H9 (cell line): ENCODE measurements at regions not wholly inside any gene's neighbourhood (a gene's known extent, or its start where the extent isn't known, plus 50 kb on each side); places are given as distances from the start of the nearest gene placed in this dataset.

ENCODE experiments used
- DNase-seq: peaks from one replicate; pipeline ENCODE4 v3.0.0-alpha.2; 2017
- H2AFZ ChIP-seq: one replicate; pipeline ENCODE4 v1.6.1; 2013; ENCODE audit warnings: mild to moderate bottlenecking, low read length, control low read depth, moderate library complexity
- H2AK5ac ChIP-seq: 2 replicates; pipeline ENCODE4 v1.6.1; 2013; ENCODE audit warnings: low read length, control low read depth, mixed read lengths; ENCODE audit not compliant: insufficient read length
- H2BK120ac ChIP-seq: one replicate; pipeline ENCODE4 v1.6.1; 2013; ENCODE audit warnings: low read depth, mild to moderate bottlenecking, low read length, control low read depth, inconsistent platforms; ENCODE audit not compliant: poor library complexity, severe bottlenecking
- H2BK12ac ChIP-seq: 2 replicates; pipeline ENCODE4 v1.6.1; 2013; ENCODE audit warnings: low read length, control low read depth, mixed read lengths, low read depth; ENCODE audit not compliant: insufficient read length
- H2BK15ac ChIP-seq: 2 replicates; pipeline ENCODE4 v1.6.1; 2013; ENCODE audit warnings: low read depth, low read length, control low read depth
- H2BK20ac ChIP-seq: one replicate; pipeline ENCODE4 v1.6.1; 2013; ENCODE audit warnings: low read depth, mild to moderate bottlenecking, low read length, control low read depth, inconsistent platforms; ENCODE audit not compliant: poor library complexity, severe bottlenecking
- H2BK5ac ChIP-seq: 2 replicates; pipeline ENCODE4 v1.6.1; 2013; ENCODE audit warnings: low read length, control low read depth, mixed read lengths; ENCODE audit not compliant: insufficient read length
- H3K14ac ChIP-seq: 2 replicates; pipeline ENCODE4 v1.6.1; 2013; ENCODE audit warnings: low read length, control low read depth; ENCODE audit not compliant: insufficient read depth
- H3K18ac ChIP-seq: 2 replicates; pipeline ENCODE4 v1.6.1; 2013; ENCODE audit warnings: low read depth, mild to moderate bottlenecking, mixed read lengths, low read length, control low read depth; ENCODE audit not compliant: insufficient read length
- H3K23ac ChIP-seq: 2 replicates; pipeline ENCODE4 v1.6.1; 2013; ENCODE audit warnings: low read length, control low read depth, mixed read lengths, low read depth; ENCODE audit not compliant: insufficient read length
- H3K23me2 ChIP-seq: 2 replicates; pipeline ENCODE4 v1.6.1; 2013; ENCODE audit warnings: low read depth, mild to moderate bottlenecking, mixed read lengths, low read length, control low read depth; ENCODE audit not compliant: insufficient read length, poor library complexity, severe bottlenecking
- H3K27ac ChIP-seq: 2 replicates; pipeline ENCODE4 v1.5.1; 2013; ENCODE audit warnings: low read length, control low read depth, mixed read lengths, low read depth; ENCODE audit not compliant: insufficient read length
- H3K27me3 ChIP-seq: 2 replicates; pipeline ENCODE4 v1.6.1; 2013; ENCODE audit warnings: low read length, control low read depth, inconsistent platforms; ENCODE audit not compliant: insufficient read depth
- H3K4ac ChIP-seq: 2 replicates; pipeline ENCODE4 v1.6.1; 2013; ENCODE audit warnings: low read depth, mild to moderate bottlenecking, control low read depth, inconsistent platforms, low read length, moderate library complexity
- H3K4me1 ChIP-seq: 2 replicates; pipeline ENCODE4 v1.6.1; 2013; ENCODE audit warnings: low read length, control low read depth, inconsistent platforms; ENCODE audit not compliant: insufficient read depth
- H3K4me2 ChIP-seq: 2 replicates; pipeline ENCODE4 v1.6.1; 2013; ENCODE audit warnings: low read length, control low read depth, mixed read lengths; ENCODE audit not compliant: insufficient read length, insufficient read depth
- H3K56ac ChIP-seq: 2 replicates; pipeline ENCODE4 v1.6.1; 2013; ENCODE audit warnings: low read depth, mild to moderate bottlenecking, mixed read lengths, low read length, control low read depth; ENCODE audit not compliant: insufficient read length
- H3K79me1 ChIP-seq: 2 replicates; pipeline ENCODE4 v1.6.1; 2013; ENCODE audit warnings: low read depth, mild to moderate bottlenecking, moderate library complexity, low read length, control low read depth, inconsistent platforms; ENCODE audit not compliant: insufficient read depth, poor library complexity, severe bottlenecking
- H3K79me2 ChIP-seq: 2 replicates; pipeline ENCODE4 v1.6.1; 2013; ENCODE audit warnings: low read length, control low read depth, inconsistent platforms; ENCODE audit not compliant: insufficient read depth
- H3K9ac ChIP-seq: 2 replicates; pipeline ENCODE4 v1.6.1; 2013; ENCODE audit warnings: low read length, control low read depth, mixed read lengths; ENCODE audit not compliant: insufficient read length; ENCODE audit errors: extremely low read depth
- H3K9me3 ChIP-seq: one replicate; pipeline ENCODE4 v1.6.1; 2013; ENCODE audit warnings: low read depth, low read length, inconsistent platforms; ENCODE audit not compliant: control insufficient read depth
- H3T11ph ChIP-seq: one replicate; pipeline ENCODE4 v1.6.1; 2013; ENCODE audit warnings: mild to moderate bottlenecking, low read length, control low read depth, inconsistent platforms
- H4K20me1 ChIP-seq: one replicate; pipeline ENCODE4 v1.6.1; 2013; ENCODE audit not compliant: control insufficient read depth, insufficient read length, insufficient read depth
- H4K5ac ChIP-seq: 2 replicates; pipeline ENCODE4 v1.6.1; 2013; ENCODE audit warnings: low read depth, mild to moderate bottlenecking, mixed read lengths, low read length, control low read depth; ENCODE audit not compliant: insufficient read length
- H4K8ac ChIP-seq: replicated peaks from 2 replicates; pipeline ENCODE4 v1.6.1; 2013; ENCODE audit warnings: low read length, control low read depth, mixed read lengths, low read depth; ENCODE audit not compliant: insufficient read length
- H4K91ac ChIP-seq: 2 replicates; pipeline ENCODE4 v1.6.1; 2013; ENCODE audit warnings: low read depth, mild to moderate bottlenecking, moderate library complexity, mixed read lengths, low read length, control low read depth; ENCODE audit not compliant: insufficient read length
- H3K27ac Mint-ChIP-seq, 3 experiments: 2 replicates in 2 of 3; 3 replicates in 1 of 3; pipeline ENCODE4 v1.8.0; 2020 to 2021; ENCODE audit warnings: mixed read lengths in 3 of 3, mild to moderate bottlenecking in 1 of 3, moderate library complexity in 1 of 3
- H3K27me3 Mint-ChIP-seq: 2 replicates; pipeline ENCODE4 v1.8.0; 2021; ENCODE audit warnings: low read depth, mild to moderate bottlenecking, moderate library complexity, mixed read lengths
- H3K36me3 Mint-ChIP-seq, 3 experiments: 2 replicates in 2 of 3; 3 replicates in 1 of 3; pipeline ENCODE4 v1.8.0; 2020 to 2021; ENCODE audit warnings: low read depth in 3 of 3, mixed read lengths in 3 of 3; ENCODE audit not compliant: insufficient read depth in 1 of 3
- H3K4me1 Mint-ChIP-seq, 2 experiments: 2 replicates each; pipeline ENCODE4 v1.8.0; 2020; ENCODE audit warnings: mixed read lengths in 2 of 2
- H3K4me3 Mint-ChIP-seq, 2 experiments: 2 replicates in 1 of 2; 3 replicates in 1 of 2; pipeline ENCODE4 v1.8.0; 2020 to 2021; ENCODE audit warnings: mild to moderate bottlenecking in 2 of 2, mixed read lengths in 2 of 2, moderate library complexity in 1 of 2
- H3K9me3 Mint-ChIP-seq, 2 experiments: 2 replicates in 1 of 2; 3 replicates in 1 of 2; pipeline ENCODE4 v1.8.0; 2020; ENCODE audit warnings: mild to moderate bottlenecking in 2 of 2, mixed read lengths in 2 of 2, moderate library complexity in 1 of 2
- CTCF ChIP-seq: fragments of 200-600 bp; sonication (generic); conservative IDR thresholded peaks from 3 replicates; pipeline ENCODE4 v1.8.0; 2021; ENCODE audit warnings: antibody characterized with exemption, mild to moderate bottlenecking
- WGBS: extraction: QIAGEN DNeasy Blood & Tissue Kit; methylation state at CpG from one replicate; pipeline ENCODE4 v1.1.7; 2013; ENCODE audit warnings: missing lambda C conversion rate, low lambda C conversion rate, mixed read lengths; ENCODE audit not compliant: insufficient read length; ENCODE audit errors: extremely low coverage; 5-methylcytosine and 5-hydroxymethylcytosine counted together

- no peak overlapping the region for H3K4me2 ChIP-seq
- H3K9me3 Mint-ChIP-seq: peaks cover 0 to 4% of the 10 kb centered on the region in 2 experiments; a peak in 1 of 5 replicates
- no CpG with 5 or more reads among the region's 3 CpGs for WGBS
- peaks cover 4% of the 10 kb centered on the region for H3K4me1 ChIP-seq
- no peaks in the 10 kb centered on the region for H3K79me2 ChIP-seq
- peaks cover 43 to 51% of the 10 kb centered on the region in 2 experiments for H3K4me1 Mint-ChIP-seq
- no peak overlapping the region for H3K27ac ChIP-seq
- no peak overlapping the region for H2AK5ac ChIP-seq
- no peak overlapping the region for H2BK12ac ChIP-seq
- H3K4ac ChIP-seq: no peak overlapping the region
- no peak overlapping the region for H2BK20ac ChIP-seq
- H3K9ac ChIP-seq: no peak overlapping the region
- H3T11ph ChIP-seq: no peak overlapping the region
- H3K23me2 ChIP-seq: no peaks in the 10 kb centered on the region
- no peaks in the 10 kb centered on the region; the same call in 1 of the 2 replicates for H3K27me3 Mint-ChIP-seq
- H4K91ac ChIP-seq: no peak overlapping the region
- H3K23ac ChIP-seq: no peak overlapping the region
- no peak overlapping the region for H3K56ac ChIP-seq
- H2BK120ac ChIP-seq: no peak overlapping the region
- no peak for TF ChIP-seq CTCF
- no peaks in the 10 kb centered on the region; a peak in 1 of 7 replicates for H3K36me3 Mint-ChIP-seq
- H2AFZ ChIP-seq: no peak overlapping the region
- DNase-seq: no peak
- no peak overlapping the region; a peak in 1 of 7 replicates for H3K27ac Mint-ChIP-seq
- H4K20me1 ChIP-seq: no peaks in the 10 kb centered on the region
- H3K79me1 ChIP-seq: no peaks in the 10 kb centered on the region
- no peak overlapping the region for H3K4me3 Mint-ChIP-seq
- no peak overlapping the region for H3K14ac ChIP-seq
- H3K9me3 ChIP-seq: no peaks in the 10 kb centered on the region
- H3K27me3 ChIP-seq: no peaks in the 10 kb centered on the region
- H2BK5ac ChIP-seq: no peak overlapping the region
- no peak overlapping the region for H4K8ac ChIP-seq
- no peak overlapping the region for H3K18ac ChIP-seq
- no peak overlapping the region for H4K5ac ChIP-seq
- no peak overlapping the region for H2BK15ac ChIP-seq
These were observed 83.5 kb downstream of the SKA1 start for GRCh38 chr18:50458366-50458765.
